ENCODE measurements at regions not wholly inside any gene's neighbourhood (a gene's known extent, or its start where the extent isn't known, plus 50 kb on each side); places are given as distances from the start of the nearest gene placed in this dataset.

DNA sequence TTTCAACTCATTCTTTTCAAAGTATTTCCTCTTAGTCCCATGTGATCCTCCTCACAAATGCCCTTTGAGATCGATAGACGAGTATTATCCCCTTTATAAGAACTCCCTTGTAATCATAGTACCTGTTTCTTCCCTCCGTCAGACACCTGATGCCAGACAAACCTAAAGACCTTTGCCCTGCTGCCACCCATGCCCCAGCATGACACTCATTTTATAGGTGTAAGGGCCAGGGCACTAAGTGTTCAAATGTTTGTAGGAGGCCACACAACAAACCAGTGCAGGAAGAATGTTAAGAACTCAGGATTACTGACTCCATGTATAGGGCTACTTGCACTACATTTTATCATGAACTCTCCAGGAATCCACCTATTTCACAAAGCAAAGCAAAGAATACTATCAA, 115.6 kb upstream of the DIAPH2 start:
- no peak overlapping the region for H3K4me3 ChIP-seq
- peaks cover 0 to 5% (median 0%) of the 10 kb centered on the region in 4 donors for H3K4me1 ChIP-seq
- intact Hi-C loops (cut with DNase I), result no loop called here
- WGBS, result 86% methylated on average over 3 of the region's 3 CpGs
- no peak for DNase-seq (ENCODE audit: extremely low spot score)
- no peaks in the 10 kb centered on the region for H3K36me3 ChIP-seq
- H3K27ac ChIP-seq (replicated peaks in 1 of 4), result no peak overlapping the region
- no peaks in the 10 kb centered on the region for H3K27me3 ChIP-seq
- TF ChIP-seq POLR2A (IDR thresholded peaks at IDR 0.05; ENCODE audit: low read depth), result no peak
- no peak for TF ChIP-seq EP300 (IDR thresholded peaks at IDR 0.05)
- no peak for TF ChIP-seq POLR2AphosphoS5 (IDR thresholded peaks at IDR 0.05)
- TF ChIP-seq CTCF (IDR thresholded peaks at IDR 0.05), result no peak
- no peaks in the 10 kb centered on the region for H3K9me3 ChIP-seq

DNA sequence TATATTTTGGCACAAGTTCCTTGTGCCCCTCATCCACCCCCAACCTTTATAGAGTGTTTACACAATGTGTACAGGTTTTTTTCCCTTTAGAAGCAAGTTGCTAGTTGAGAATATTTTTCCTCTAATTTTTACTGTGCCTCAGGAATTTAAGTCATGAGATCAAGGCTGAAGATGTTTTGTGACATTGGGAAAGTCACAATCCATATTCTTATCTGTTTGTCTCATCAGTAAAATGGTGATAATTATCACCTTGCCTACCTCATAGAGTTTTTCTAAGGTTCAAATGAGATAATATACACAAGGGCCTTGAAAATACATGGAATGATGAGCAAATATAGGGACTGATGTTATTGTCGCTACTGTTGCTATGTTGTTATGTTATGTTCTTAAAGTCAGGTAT, 109.6 kb upstream of the DIAPH2 start:
- no peaks in the 10 kb centered on the region for H3K9me3 ChIP-seq
- peaks cover 0 to 16% (median 0%) of the 10 kb centered on the region in 4 donors for H3K4me1 ChIP-seq

DNA sequence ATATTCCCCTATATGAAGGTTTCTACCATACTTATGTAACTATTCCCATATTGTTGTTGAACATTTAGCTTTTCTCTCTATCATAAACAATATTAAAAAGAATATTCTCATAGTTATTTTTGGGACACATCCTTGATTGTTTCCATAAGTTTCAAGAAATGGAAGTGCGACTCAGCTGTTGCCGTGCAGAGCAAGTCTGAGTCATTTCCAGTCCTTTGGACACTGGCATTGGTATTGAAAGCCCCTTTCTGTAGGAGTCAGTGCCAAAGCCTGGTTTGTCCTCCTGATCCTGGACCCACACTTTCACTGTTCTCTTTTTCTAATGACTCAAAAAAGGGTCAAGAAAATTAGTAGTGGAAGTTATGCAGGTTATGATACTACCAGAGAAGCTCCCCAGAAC, 108.3 kb upstream of the DIAPH2 start:
- TF ChIP-seq POLR2AphosphoS5 (IDR thresholded peaks at IDR 0.05) (no peak), POLR2A (IDR thresholded peaks at IDR 0.05; ENCODE audit: low read depth) (no peak), CTCF (IDR thresholded peaks at IDR 0.05) (no peak), EP300 (IDR thresholded peaks at IDR 0.05) (no peak)
- H3K27me3 ChIP-seq, result no peaks in the 10 kb centered on the region
- no peak overlapping the region for H3K4me3 ChIP-seq
- intact Hi-C loops (cut with DNase I), result no loop called here
- no peak overlapping the region for H3K27ac ChIP-seq (replicated peaks in 1 of 4)
- 55% methylated on average over 2 of the region's 2 CpGs for WGBS
- H3K9me3 ChIP-seq, result no peaks in the 10 kb centered on the region
- DNase-seq (ENCODE audit: extremely low spot score), result no peak
- peaks cover 0 to 16% (median 0%) of the 10 kb centered on the region in 4 donors for H3K4me1 ChIP-seq
- no peaks in the 10 kb centered on the region for H3K36me3 ChIP-seq

More for the DNA sequence above, 109.6 kb upstream of the DIAPH2 start:
- intact Hi-C loops (cut with DNase I), result no loop called here
- Histone ChIP-seq H3K4me3 (no peak overlapping the region), H3K27me3 (no peaks in the 10 kb centered on the region), H3K27ac (replicated peaks in 1 of 4) (no peak overlapping the region), H3K36me3 (no peaks in the 10 kb centered on the region)
- DNase-seq (ENCODE audit: extremely low spot score), result no peak
- WGBS, result 86% methylated on average over 1 of the region's 1 CpG
- TF ChIP-seq EP300 (IDR thresholded peaks at IDR 0.05) (no peak), CTCF (IDR thresholded peaks at IDR 0.05) (no peak), POLR2A (IDR thresholded peaks at IDR 0.05; ENCODE audit: low read depth) (no peak), POLR2AphosphoS5 (IDR thresholded peaks at IDR 0.05) (no peak)

DNA sequence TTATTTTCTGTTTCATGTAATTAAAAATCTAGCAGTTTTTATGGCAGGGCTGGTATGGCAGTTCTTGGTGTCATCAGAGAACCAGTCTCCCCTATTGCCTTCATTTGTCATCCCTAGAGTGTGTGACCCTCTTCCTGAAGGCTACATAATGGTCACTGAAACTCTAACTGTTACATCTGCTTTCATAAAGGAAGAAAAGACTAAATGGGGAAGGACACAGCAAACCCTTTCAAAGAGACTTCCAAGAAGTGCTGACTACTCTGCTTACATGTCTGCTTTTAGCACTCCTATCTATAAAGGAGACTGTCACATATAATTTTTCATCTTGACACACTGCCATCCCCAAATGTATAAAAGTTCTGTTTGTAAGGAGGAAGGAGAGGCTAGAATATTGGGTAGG, 105.9 kb upstream of the DIAPH2 start:
- Histone ChIP-seq H3K36me3 (no peaks in the 10 kb centered on the region), H3K4me3 (no peak overlapping the region), H3K4me1 (peaks cover 0 to 14% (median 0%) of the 10 kb centered on the region in 4 donors), H3K27ac (replicated peaks in 1 of 4) (no peak overlapping the region), H3K27me3 (no peaks in the 10 kb centered on the region), H3K9me3 (no peaks in the 10 kb centered on the region)
- no peak for DNase-seq (ENCODE audit: extremely low spot score)
- no peak for TF ChIP-seq EP300 (IDR thresholded peaks at IDR 0.05)
- no peak for TF ChIP-seq POLR2A (IDR thresholded peaks at IDR 0.05; ENCODE audit: low read depth)
- TF ChIP-seq CTCF (IDR thresholded peaks at IDR 0.05), result no peak
- TF ChIP-seq POLR2AphosphoS5 (IDR thresholded peaks at IDR 0.05), result no peak
- intact Hi-C loops (cut with DNase I), result no loop called here

DNA sequence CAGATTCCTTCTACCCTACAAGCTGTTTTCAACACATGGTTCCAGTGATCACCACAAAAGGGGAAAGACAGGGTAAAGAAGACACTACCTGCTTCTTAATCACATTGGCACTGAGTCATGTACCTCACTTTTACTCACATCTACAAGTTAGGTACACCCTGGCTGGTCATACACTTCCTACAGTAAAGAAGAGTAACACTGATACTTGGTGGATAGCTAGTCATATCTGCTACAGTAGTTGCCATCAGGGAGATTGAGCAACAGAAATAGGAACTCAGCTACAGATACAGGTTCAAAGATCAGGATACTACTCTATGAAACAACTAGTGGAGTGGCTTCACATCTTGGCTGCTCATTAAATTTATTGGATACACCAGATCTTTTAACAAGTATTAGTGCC, 105.4 kb upstream of the DIAPH2 start:
- Histone ChIP-seq H3K4me3 (no peak overlapping the region), H3K4me1 (peaks cover 0 to 9% (median 0%) of the 10 kb centered on the region in 4 donors), H3K27me3 (no peaks in the 10 kb centered on the region), H3K27ac (replicated peaks in 1 of 4) (no peak overlapping the region), H3K36me3 (no peaks in the 10 kb centered on the region), H3K9me3 (no peaks in the 10 kb centered on the region)
- TF ChIP-seq EP300 (IDR thresholded peaks at IDR 0.05) (no peak), POLR2A (IDR thresholded peaks at IDR 0.05; ENCODE audit: low read depth) (no peak), POLR2AphosphoS5 (IDR thresholded peaks at IDR 0.05) (no peak), CTCF (IDR thresholded peaks at IDR 0.05) (no peak)
- no peak for DNase-seq (ENCODE audit: extremely low spot score)
- intact Hi-C loops (cut with DNase I), result no loop called here

All from esophagus muscularis mucosa (tissue), 4 donors.